IMR-90 (cell line): ENCODE measurements at regions not wholly inside any gene's neighbourhood (a gene's known extent, or its start where the extent isn't known, plus 50 kb on each side); places are given as distances from the start of the nearest gene placed in this dataset.

Experiments used
- CEBPB ChIP-seq: IDR thresholded peaks from 2 replicates; pipeline ENCODE4 v1.6.1; 2012; ENCODE audit warnings: low read depth, low read length, improper control_type of control experiment
- MAFK ChIP-seq: IDR thresholded peaks from 2 replicates; pipeline ENCODE4 v1.6.1; 2012; ENCODE audit warnings: low read depth, low read length, improper control_type of control experiment
- MAZ ChIP-seq: IDR thresholded peaks from 2 replicates; pipeline ENCODE4 v1.6.1; 2012; ENCODE audit warnings: low read depth, mild to moderate bottlenecking, low read length, improper control_type of control experiment, moderate library complexity, borderline replicate concordance
- MXI1 ChIP-seq: IDR thresholded peaks from 2 replicates; pipeline ENCODE4 v1.6.1; 2012; ENCODE audit warnings: low read depth, mild to moderate bottlenecking, low read length, moderate library complexity, borderline replicate concordance
- NFE2L2 ChIP-seq: fragments of 150-350 bp; IDR thresholded peaks from 2 replicates; pipeline ENCODE4 v1.6.1; 2016; ENCODE audit warnings: low read depth, mild to moderate bottlenecking, low read length
- POLR2A ChIP-seq: IDR thresholded peaks from 2 replicates; pipeline ENCODE4 v1.6.1; 2012; ENCODE audit warnings: mild to moderate bottlenecking, low read depth, low read length
- RAD21 ChIP-seq: IDR thresholded peaks from 2 replicates; pipeline ENCODE4 v1.6.1; 2012; ENCODE audit warnings: low read length, improper control_type of control experiment
- RFX5 ChIP-seq: IDR thresholded peaks from 2 replicates; pipeline ENCODE4 v1.8.0; 2012; ENCODE audit warnings: low read depth, mild to moderate bottlenecking, low read length, moderate library complexity
- SMC3 ChIP-seq: fragments of 150-350 bp; IDR thresholded peaks from 2 replicates; pipeline ENCODE4 v1.6.1; 2016; ENCODE audit warnings: low read depth, mild to moderate bottlenecking, antibody characterized with exemption, low read length, moderate library complexity
- TF ChIP-seq, protein P1 (sequence below): conservative IDR thresholded peaks from 2 replicates; pipeline ENCODE4 v1.5.1; 2012; ENCODE audit warnings: mild to moderate bottlenecking, low read depth, low read length, improper control_type of control experiment
- TF ChIP-seq, protein P2 (sequence below): fragments of 150-350 bp; IDR thresholded peaks from 2 replicates; pipeline ENCODE4 v1.6.1; 2016; ENCODE audit warnings: low read depth, mild to moderate bottlenecking, low read length, moderate library complexity, borderline replicate concordance
- TF ChIP-seq, protein P3 (sequence below): fragments of 150-350 bp; IDR thresholded peaks from 2 replicates; pipeline ENCODE4 v1.6.1; 2017; ENCODE audit warnings: mild to moderate bottlenecking, antibody characterized with exemption, low read length, low read depth

DNA sequence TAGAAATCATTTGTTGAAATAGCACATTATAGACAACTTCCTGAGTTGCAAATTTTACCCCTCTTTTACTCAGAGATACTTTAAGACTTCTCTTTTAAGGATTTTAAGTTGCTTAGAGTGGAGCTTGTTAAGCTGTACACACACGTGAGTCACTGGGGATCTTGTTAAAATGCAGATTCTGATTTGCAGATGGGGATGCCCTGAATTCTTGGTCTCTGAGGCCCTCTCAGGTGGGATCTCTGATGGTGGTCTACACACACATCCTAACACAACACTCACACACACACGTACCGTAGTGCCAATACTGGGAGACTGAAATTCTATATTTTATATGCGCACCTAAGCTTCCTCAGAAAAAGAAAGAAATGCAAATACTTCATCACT is 788.3 kb downstream of the UQCRFS1 start:
- no peak for TF ChIP-seq POLR2A
- TF ChIP-seq, protein P1, sequence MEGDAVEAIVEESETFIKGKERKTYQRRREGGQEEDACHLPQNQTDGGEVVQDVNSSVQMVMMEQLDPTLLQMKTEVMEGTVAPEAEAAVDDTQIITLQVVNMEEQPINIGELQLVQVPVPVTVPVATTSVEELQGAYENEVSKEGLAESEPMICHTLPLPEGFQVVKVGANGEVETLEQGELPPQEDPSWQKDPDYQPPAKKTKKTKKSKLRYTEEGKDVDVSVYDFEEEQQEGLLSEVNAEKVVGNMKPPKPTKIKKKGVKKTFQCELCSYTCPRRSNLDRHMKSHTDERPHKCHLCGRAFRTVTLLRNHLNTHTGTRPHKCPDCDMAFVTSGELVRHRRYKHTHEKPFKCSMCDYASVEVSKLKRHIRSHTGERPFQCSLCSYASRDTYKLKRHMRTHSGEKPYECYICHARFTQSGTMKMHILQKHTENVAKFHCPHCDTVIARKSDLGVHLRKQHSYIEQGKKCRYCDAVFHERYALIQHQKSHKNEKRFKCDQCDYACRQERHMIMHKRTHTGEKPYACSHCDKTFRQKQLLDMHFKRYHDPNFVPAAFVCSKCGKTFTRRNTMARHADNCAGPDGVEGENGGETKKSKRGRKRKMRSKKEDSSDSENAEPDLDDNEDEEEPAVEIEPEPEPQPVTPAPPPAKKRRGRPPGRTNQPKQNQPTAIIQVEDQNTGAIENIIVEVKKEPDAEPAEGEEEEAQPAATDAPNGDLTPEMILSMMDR = no peak
- no peak for TF ChIP-seq CEBPB
- no peak for TF ChIP-seq MAFK
- TF ChIP-seq MAZ = no peak
- TF ChIP-seq, protein P2, sequence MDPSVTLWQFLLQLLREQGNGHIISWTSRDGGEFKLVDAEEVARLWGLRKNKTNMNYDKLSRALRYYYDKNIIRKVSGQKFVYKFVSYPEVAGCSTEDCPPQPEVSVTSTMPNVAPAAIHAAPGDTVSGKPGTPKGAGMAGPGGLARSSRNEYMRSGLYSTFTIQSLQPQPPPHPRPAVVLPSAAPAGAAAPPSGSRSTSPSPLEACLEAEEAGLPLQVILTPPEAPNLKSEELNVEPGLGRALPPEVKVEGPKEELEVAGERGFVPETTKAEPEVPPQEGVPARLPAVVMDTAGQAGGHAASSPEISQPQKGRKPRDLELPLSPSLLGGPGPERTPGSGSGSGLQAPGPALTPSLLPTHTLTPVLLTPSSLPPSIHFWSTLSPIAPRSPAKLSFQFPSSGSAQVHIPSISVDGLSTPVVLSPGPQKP = no peak
- no peak for TF ChIP-seq RFX5
- TF ChIP-seq RAD21 = no peak
- TF ChIP-seq SMC3 = no peak
- TF ChIP-seq MXI1 = no peak
- TF ChIP-seq, protein P3, sequence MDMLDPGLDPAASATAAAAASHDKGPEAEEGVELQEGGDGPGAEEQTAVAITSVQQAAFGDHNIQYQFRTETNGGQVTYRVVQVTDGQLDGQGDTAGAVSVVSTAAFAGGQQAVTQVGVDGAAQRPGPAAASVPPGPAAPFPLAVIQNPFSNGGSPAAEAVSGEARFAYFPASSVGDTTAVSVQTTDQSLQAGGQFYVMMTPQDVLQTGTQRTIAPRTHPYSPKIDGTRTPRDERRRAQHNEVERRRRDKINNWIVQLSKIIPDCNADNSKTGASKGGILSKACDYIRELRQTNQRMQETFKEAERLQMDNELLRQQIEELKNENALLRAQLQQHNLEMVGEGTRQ = no peak
- TF ChIP-seq NFE2L2 = no peak
